Astrocyte of the hippocampus (primary cell): ENCODE measurements at regions not wholly inside any gene's neighbourhood (a gene's known extent, or its start where the extent isn't known, plus 50 kb on each side); places are given as distances from the start of the nearest gene placed in this dataset.
"Not testable (repeated sequence)": the region's sequence is repeated elsewhere in the genome, so short reads cannot be mapped to it uniquely, and the experiment has no call there.

Experiments
- DNase-seq: peaks from one replicate; pipeline ENCODE4 v3.0.0; 2011; ENCODE audit warnings: low read depth, low spot score

- no peak for DNase-seq
These were observed 1408.3 kb downstream of the EFNA5 start for GRCh38 chr5:106262395-106262794.

DNA sequence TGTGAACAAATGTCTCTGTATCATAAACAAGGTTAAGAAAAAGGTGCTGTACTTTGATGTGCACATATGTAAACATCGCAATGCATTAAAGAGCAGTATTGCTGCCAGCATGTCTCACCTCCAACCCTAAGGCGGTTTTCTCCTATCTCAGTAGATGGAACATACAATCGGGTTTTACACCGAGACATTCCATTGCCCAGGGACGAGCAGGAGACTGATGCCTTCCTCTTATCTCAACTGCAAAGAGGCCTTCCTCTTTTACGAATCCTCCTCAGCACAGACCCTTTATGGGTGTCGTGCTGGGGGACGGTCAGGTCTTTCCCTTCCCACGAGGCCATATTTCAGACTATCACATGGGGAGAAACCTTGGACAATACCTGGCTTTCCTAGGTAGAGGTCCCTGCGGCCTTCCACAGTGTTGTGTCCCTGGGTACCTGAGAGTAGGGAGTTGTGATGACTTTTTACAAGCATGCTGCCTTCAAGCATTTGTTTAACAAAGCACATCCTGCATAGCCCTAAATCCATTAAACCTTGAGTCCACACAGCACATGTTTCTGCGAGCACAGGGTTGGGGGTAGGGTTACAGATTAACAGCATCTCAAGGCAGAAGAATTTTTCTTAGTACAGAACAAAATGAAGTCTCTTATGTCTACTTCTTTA lies 1411.2 kb downstream of the EFNA5 start:
- DNase-seq = not testable (repeated sequence)

DNA sequence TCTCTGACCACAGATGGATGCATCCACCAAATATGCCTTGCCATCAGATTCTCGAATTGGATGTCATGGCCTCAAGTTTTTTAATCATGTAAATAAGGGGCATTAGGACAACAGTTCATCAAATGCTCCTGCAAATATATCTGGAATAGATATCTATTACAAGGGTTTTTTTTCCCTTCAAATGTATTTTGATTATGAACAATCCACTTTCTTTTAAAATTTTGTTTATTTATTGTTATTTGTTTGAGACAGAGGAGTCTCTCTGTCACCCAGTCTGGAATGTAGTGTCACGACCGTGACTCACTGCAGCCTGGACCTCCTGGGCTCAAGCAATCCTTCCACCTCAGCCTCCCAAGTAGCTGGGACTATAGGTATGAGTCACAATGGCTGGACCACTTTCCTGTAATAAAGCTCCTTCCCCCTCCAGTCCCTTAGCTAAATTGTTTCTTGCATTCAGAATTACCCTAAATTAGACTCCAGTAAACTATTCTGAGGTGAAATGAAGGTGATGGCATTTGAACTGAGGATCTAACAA lies 1412.1 kb downstream of the EFNA5 start:
- DNase-seq = peak; percentile 66

DNA sequence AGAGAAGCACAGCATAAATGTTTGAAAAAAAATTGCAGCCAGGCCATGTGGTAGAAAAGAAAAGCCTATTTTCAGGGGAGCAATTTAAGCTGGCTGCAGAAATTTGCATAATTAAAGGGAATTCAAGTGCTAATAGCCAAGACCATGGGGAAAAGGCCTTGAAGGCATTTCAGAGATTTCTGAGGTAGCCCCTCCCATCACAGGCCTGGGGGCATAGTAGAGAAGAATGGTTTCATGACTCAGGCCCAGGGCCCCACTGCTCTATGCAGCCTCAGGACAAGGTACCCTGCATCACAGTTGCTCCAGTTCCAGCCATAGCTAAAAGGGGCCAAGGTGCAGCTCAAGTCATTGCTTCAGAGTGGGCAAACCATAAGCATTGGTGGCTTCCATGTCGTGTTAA lies 1416.0 kb downstream of the EFNA5 start:
- DNase-seq = no peak

DNA sequence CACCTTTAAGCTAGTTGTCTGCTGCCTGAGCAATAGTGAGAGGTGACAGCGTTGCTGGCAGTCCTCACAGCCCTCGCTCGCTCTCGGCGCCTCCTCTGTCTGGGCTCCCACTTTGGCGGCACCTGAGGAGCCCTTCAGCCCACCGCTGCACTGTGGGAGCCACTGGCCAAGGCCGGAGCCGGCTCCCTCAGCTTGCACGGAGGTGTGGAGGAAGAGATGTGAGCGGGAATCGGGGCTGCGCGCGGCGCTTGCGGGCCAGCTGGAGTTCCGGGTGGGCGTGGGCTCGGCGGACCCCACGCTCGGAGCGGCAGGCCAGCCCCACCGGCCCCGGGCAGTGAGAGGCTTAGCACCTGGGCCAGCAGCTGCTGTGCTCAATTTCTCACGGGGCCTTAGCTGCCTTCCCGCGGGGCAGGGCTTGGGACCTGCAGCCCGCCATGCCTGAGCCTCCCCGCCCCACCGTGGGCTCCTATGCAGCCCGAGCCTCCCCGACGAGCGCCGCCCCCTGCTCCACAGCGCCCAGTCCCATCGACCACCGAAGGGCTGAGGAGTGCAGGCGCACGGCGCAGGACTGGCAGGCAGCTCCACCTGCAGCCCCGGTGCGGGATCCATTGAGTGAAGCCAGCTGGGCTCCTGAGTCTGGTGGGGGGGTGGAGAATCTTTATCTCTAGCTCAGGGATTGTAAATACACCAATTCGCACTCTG lies 1424.5 kb downstream of the EFNA5 start:
- DNase-seq = not testable (repeated sequence)

DNA sequence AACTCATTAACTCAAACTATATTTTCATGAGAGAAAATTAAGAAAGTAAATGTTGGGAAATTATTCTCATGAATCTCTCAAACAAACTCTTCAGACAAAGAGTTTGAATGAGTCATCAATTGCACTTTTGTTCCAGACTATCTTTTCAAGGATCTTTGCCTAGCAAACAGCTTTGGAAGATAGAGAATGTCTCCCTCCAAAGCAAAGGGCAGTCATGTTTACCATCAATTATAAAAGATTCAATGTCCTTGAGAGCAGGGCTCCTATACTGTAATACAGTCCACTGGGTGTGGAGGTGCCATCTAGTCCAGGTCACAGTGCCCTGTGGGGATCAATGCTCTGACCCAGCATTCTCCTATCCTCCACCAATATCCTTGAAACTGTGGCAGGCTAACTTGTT lies 1429.3 kb downstream of the EFNA5 start:
- DNase-seq = peak; percentile 3

GRCh38 chr5:106205916-106206571 lies 1464.7 kb downstream of the EFNA5 start:
- DNase-seq = no peak

DNA sequence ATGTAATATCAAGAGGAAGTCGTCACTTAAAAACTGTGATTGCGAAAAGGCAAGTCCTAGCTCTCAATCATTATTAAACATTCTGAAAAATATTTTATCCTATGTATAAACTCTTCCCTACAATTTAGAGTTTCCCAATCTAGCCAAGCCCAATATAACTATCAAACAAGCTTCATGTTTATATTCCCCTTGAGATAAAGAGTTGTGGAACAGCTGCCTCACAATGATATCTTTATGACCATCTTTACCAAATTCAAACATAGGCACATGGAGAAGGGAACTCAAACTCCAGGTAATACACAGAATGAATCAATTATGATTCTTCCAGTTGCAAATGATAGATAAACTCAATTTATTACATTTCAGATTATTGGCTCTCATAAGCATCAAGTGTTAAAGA lies 1468.7 kb downstream of the EFNA5 start:
- no peak for DNase-seq

- DNase-seq = no peak
These were observed 1469.8 kb downstream of the EFNA5 start for GRCh38 chr5:106200971-106201370.

- no peak for DNase-seq
These were observed 1474.9 kb downstream of the EFNA5 start for GRCh38 chr5:106195679-106196474.

GRCh38 chr5:106189121-106189809 lies 1481.5 kb downstream of the EFNA5 start:
- DNase-seq = no peak

GRCh38 chr5:106185661-106186081 lies 1485.1 kb downstream of the EFNA5 start:
- no peak for DNase-seq

DNA sequence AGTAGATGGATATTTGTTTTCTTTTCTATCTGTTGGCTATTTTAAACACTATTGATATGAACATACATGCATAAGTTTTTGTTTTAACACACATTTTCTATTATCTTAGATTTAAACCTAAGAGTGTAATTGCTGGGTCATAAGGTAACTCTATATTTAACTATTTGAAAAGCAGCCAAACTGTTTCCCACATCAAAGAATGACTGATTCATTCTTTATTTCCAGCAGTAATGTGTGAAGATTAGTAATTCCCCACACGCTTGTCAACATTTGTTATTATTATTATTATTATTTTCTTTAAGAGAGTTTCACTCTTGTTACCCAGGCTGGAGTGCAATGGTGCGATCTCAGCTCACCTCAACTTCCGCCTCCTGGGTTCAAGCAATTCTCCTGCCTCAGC lies 1495.8 kb downstream of the EFNA5 start:
- peak; percentile 44 for DNase-seq

DNA sequence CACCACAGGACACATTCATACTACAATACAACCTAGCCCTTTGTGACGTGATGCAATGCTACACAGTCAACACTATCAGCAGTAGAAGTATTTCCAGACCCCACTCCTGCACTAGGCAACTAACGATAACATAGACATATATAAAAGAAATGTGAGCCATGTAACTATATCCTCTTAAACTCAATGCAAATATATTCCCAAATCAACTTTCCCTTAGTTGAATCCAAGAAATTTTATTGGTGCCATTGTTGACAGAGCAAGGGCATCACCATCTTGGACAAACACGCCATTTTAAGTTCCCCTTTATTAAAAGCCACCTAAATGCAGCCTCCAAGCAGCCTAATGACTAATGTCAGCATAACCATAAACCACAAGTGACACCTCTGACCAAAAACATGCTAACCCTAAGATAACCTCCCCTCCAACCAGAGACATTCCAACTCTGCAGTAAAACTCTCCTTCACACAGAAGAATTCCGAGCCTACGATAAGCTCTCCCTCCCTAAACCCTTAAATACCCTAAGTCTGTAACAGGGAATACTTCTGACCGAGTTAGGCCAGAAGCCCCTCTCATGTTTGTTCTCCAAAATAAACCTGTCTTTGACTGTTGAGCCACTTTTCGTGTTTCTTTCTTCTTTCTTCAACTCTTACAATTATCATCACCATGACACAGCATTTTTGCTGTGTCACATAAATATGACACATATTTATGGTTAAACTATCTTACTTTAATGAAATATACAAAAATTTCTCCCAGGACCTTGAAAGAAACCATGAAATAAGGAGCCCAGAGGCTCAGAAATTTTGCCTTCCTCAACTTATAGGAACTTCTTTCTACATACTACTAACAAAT lies 1497.8 kb downstream of the EFNA5 start:
- peak; percentile 16 for DNase-seq

DNA sequence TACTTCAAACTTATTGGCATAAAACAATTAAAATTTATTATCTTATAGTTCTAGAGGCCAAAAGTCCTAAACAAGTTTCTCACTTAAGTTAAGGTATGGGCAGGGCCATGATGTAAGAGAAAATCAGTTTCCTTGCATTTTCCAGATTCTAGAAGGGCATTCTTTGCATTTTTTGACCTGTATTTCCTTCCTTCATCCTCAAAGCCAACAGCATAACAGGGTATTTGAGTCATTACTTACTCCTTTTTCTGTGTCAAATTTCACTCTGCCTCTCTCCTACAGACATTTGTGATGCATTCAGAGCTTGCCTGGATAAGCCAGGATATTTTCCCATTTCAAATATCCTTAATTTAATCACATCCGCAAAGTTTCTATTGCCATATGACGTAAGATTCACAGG lies 1499.0 kb downstream of the EFNA5 start:
- peak; percentile 58 for DNase-seq

GRCh38 chr5:106171132-106171531 lies 1499.6 kb downstream of the EFNA5 start:
- DNase-seq = no peak

GRCh38 chr5:106167766-106168165 lies 1503.0 kb downstream of the EFNA5 start:
- DNase-seq = peak; percentile 16

GRCh38 chr5:106163233-106163632 lies 1507.5 kb downstream of the EFNA5 start:
- DNase-seq = no peak

DNA sequence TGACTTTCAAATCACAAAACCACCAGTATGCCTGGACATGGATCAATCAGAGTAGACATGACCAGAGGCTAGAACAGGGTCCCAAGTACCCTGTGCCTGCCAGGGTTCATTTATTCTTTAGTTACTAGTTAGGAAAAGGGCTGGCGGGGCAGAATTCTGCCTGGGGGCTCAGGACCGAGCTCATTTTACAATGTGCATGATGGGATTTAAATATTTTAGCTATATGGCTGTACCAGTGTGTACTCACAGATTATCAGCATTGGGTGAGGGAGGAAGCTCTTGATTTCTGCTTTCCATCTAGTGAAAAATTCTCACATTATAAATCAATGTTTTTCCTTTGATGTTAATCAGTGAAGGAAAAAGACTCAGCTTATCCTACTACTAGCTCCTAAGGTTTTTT lies 1511.1 kb downstream of the EFNA5 start:
- DNase-seq = no peak

DNA sequence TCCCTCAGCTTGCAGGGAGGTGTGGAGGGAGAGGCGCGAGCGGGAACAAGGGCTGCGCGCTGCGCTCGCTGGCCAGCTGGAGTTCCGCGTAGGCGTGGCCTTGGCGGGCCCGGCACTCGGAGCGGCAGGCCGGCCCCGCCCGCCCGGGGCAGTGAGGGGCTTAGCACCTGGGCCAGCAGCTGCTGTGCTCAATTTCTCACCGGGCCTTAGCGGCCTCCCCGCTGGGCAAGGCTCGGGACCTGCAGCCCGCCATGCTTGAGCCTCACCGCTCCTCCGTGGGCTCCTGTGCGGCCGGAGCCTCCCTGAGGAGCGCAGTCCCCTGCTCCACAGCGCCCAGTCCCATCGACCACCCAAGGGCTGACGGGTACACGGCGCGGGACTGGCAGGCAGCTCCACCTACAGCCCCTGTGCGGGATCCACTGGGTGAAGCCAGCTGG lies 1516.4 kb downstream of the EFNA5 start:
- no peak for DNase-seq
